HCT116 (cell line): ENCODE measurements at regions not wholly inside any gene's neighbourhood (a gene's known extent, or its start where the extent isn't known, plus 50 kb on each side); places are given as distances from the start of the nearest gene placed in this dataset.

Source experiments
- CEBPB ChIP-seq: IDR thresholded peaks from 2 replicates; pipeline ENCODE4 v1.6.1; 2012; ENCODE audit warnings: low read depth
- CTCF ChIP-seq, 3 experiments: fragments of 200-600 bp in 1 of 3; sonication (generic) in 1 of 3; IDR thresholded peaks in 2 of 3; conservative IDR thresholded peaks in 1 of 3; 2 replicates each; pipeline ENCODE4 v1.5.1; 2012 to 2017; ENCODE audit warnings: low read depth in 2 of 3, low read length in 2 of 3, antibody characterized with exemption in 1 of 3, borderline replicate concordance in 1 of 3, control low read depth in 1 of 3, mild to moderate bottlenecking in 1 of 3, mixed read lengths in 1 of 3, mixed run types in 1 of 3, moderate library complexity in 1 of 3; ENCODE audit not compliant: insufficient read depth in 1 of 3
- EGR1 ChIP-seq: IDR thresholded peaks from 2 replicates; pipeline ENCODE4 v1.6.1; 2012; ENCODE audit warnings: low read depth
- EZH2phosphoT487 ChIP-seq: fragments of 200-600 bp; IDR thresholded peaks from 2 replicates; pipeline ENCODE4 v1.6.1; 2018; ENCODE audit warnings: antibody characterized with exemption, borderline replicate concordance
- POLR2AphosphoS5 ChIP-seq: IDR thresholded peaks from 2 replicates; pipeline ENCODE4 v1.6.1; 2011; ENCODE audit warnings: mild to moderate bottlenecking, low read depth, low read length, moderate library complexity
- RAD21 ChIP-seq: IDR thresholded peaks from 2 replicates; pipeline ENCODE4 v1.6.1; 2012; ENCODE audit warnings: low read depth, mild to moderate bottlenecking
- REST ChIP-seq: IDR thresholded peaks from 2 replicates; pipeline ENCODE4 v1.6.1; 2012; ENCODE audit warnings: low read depth
- SIN3A ChIP-seq: IDR thresholded peaks from 2 replicates; pipeline ENCODE4 v1.6.1; 2012; ENCODE audit warnings: low read depth
- ZNF274 ChIP-seq: fragments of 200-500 bp; sonication (Bioruptor generic); IDR thresholded peaks from 2 replicates; pipeline ENCODE4 v1.6.1; 2014; ENCODE audit warnings: mild to moderate bottlenecking, low read depth, low read length, inconsistent platforms

GRCh38 chr7:124250297-124251034 is 217.6 kb upstream of the TMEM229A start:
- TF ChIP-seq REST (no peak), CEBPB (no peak), EGR1 (no peak), POLR2AphosphoS5 (no peak), RAD21 (no peak), ZNF274 (no peak), EZH2phosphoT487 (no peak), CTCF (IDR thresholded peaks at IDR 0.05 in 2 of 3, conservative IDR thresholded peaks at IDR 0.05 in 1 of 3; ENCODE audit: borderline replicate concordance in 1 of 3, insufficient read depth in 1 of 3, low read depth in 2 of 3, low read length in 2 of 3) (no peak), SIN3A (no peak)
